Stimulated activated CD8-positive, alpha-beta memory T cell treated with anti-CD3 and anti-CD28 coated beads, Interleukin-4, amount 100 ng/mL, for 24 hours (primary cell): ENCODE measurements at regions not wholly inside any gene's neighbourhood (a gene's known extent, or its start where the extent isn't known, plus 50 kb on each side); places are given as distances from the start of the nearest gene placed in this dataset.

ENCODE experiments used
- DNase-seq: peaks from one replicate; pipeline ENCODE4 v3.0.0-alpha.2; 2020; ENCODE audit warnings: low read depth

DNA sequence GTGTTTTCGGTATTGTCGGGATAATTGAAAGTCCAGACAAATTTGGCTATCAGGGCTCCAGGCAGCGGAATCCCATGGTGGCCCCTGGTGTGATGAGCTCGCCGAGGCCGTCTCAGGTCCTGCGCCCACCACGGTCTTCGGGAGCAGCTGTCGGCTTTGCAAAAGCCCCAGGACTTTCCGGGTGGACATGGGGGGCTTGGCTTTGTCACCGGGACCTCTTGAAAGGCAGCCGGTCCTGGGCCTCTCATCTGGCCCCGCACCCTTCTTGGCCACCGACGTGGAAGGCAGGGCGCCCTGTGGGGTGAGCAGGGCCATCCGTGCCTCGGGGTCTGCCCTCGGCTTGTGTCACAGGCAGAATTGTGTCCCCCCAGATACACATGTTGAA is 87.1 kb upstream of the ACTRT2 start:
- no peak for DNase-seq

DNA sequence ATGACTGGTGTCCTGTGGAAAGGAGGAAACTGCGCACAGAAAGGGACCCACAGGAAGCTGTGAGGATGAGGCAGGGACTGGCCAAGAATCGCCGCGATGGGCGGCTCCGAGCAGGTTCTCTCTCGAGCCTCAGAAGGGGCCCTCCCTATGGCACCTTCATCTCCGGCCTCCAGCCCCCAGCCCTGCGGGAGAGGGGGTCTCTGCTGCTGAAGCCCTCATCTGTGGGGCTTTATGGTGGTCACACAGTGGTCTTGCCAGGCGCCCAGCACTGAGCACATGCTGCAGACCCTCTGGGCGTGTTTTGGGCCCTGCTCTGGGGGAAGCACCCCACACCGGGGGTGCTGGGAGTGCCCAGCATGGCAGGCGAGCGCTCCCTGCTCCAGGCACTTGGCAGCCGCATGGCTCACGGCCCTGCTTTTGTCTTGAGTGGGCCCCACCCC is 86.6 kb upstream of the ACTRT2 start:
- no peak for DNase-seq

DNA sequence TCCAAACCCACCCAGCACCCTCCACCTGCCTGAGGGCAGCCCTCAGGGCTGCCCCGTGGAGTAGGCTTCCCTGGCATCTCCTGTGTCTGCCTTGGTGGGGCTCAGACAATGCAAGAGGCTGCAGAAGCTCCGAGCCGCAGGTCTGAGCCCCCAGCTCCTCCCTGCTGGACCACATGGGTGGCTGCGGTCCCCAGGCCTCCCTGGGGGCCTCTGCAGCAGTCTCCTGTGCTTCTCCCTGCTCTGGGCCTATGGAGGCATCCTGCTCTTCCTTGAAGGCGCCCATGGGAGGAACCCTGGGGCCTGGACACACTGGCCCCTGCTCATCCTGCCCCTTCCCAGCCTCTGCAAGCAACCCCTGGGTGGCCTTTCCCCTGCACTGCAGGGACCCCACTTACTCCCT is 86.1 kb upstream of the ACTRT2 start:
- no peak for DNase-seq

DNA sequence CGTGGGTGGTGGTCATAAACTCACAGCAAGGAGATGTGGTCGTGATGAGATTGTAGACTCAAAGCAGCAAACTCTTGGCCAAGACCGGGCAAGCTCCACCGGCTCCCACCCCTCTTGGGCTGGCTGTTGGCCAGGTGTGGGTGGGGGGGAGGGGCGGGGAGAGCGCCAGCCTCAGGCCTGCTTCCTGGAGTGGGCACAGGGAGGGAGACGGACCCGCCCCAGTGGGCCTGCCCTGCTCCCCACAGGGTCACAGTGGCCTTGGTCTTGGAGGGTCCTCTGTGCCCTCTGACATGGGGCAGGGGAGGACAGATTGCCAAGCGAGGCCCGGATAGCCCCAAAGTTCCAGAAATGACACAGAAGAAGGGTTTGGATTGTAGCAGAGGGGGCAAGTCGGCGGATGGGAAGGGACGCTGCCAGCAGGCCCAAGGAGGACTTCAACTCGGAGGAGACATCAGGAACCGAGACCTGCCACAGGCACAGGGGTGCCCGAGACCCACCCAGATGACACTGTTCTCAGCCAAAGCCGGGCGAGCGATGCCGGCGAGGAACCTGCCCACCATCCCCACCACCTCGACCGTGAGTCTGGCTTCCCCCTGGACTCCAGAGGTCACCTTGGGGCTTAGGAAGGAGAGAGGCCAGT is 85.4 kb upstream of the ACTRT2 start:
- no peak for DNase-seq

DNA sequence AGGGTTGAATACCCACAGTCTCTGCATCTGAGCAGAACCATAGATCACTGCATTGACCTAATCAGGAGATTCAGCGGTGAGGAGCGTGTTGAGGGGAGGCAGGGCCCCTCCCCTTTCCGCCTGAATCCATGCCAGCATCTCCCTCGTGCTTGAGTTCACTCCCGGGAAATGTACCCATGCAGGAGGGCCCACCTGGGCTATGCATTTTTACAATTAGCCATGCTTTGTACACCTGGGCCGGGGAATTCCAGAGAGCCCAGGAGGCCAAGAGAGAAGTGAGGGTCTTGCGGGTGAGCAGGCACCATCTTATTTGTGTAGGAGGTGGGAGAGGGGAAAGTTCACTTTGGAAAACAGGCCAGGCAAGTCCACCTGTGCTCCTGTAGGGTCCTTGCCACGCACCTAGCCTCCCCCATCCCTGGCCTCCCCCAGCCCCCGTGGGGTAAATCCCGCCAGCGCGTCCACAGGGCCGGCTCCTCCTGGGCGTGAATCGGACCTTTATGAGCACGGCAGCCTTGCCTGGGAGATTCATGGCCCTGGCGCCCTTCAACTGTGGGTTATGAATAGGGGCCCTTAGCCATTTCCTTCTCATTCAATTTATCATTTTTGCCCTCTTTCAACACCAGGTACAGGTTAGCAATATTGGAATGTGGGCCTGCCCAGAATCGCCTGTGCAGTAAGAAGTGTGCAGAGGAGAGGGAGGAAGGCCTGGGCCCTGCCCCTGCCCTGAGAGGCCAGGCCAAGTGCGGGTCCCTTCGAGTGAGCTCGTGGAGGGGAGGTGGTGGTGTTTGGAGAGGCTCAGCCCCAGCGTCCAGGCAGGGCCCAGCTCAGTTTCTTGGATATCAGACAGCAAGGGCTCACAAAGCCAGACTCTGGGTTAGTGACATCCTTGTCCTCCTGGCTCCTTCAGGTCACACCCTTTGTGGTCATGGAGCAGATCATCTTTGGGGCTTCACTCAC is 84.4 kb upstream of the ACTRT2 start:
- no peak for DNase-seq

DNA sequence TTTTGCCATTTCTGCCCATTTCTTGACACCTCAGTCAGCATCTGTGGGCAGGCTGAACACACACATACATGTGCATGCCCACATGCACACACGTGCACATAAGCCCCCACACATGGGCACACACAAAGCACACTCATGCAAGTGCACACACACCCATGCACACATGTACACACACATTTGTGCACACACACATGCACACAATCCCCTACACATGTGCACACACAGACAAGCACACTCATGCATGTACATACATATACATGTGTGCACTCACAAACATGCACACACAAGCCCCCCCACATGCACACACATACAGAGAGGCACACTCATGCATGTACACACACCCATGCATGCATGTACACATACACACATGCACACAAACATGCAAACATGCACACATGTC is 83.5 kb upstream of the ACTRT2 start:
- DNase-seq = no peak

DNA sequence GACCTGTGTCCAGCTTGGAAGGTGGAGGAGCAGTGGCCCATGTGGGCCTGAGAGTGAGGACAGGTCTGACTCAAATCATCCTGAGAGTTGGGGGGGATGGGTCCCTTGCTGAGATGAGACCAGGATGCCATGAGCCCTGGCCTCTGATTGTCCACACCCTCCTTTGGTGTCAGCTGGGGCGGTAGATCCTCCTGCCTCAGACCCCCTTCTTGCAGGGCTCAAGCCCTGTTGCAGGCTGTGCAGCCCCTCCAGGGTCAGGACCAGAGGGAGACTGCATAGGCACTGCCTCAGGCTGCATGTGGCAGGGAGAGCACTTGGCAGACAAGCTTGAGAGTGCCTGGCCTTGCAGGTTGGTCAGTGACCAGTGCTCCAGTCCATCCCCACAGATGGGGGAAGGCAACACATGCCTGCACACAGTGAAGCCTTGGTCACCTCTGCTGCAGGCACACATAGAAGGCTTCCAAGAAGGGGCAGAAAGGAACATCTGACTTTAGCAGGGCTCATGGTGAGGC is 82.2 kb upstream of the ACTRT2 start:
- no peak for DNase-seq

DNA sequence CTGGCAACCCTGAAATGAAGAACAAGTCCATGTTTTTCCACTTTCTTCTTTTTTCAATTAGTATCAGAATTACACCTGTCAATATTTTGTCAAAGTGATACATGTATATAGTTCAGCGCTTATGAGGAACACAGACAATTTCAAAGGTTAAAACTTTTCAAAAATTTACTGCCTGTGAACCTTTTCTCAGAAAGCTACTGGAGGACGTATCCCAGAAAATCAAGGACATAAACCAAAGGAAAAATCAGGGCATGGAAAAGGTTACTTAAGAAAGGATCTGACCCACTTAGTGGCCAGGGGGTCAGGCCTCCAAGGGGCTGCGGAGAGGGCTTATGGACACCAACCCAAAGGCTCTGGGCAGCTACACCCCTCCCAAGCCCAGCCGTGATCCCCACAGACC is 81.1 kb upstream of the ACTRT2 start:
- no peak for DNase-seq

DNA sequence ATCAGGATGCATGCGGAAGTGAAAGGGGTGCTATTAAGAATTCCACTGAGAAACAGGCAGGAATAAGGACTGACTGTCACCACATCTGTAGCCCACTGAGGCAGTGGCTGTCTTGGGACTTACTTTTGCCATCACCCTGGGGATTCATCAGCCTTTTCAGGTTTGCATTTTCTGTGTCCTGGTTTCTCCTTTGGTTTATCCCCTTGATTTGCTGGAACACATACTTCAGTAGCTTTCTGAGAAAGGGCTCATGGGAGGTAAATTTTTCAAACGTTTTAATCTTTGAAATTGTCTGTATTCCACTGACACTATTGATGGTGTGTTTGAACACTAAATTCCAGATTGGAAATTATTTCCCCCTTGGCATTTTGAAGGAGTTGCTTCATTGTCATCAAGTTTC is 80.2 kb upstream of the ACTRT2 start:
- DNase-seq = no peak

DNA sequence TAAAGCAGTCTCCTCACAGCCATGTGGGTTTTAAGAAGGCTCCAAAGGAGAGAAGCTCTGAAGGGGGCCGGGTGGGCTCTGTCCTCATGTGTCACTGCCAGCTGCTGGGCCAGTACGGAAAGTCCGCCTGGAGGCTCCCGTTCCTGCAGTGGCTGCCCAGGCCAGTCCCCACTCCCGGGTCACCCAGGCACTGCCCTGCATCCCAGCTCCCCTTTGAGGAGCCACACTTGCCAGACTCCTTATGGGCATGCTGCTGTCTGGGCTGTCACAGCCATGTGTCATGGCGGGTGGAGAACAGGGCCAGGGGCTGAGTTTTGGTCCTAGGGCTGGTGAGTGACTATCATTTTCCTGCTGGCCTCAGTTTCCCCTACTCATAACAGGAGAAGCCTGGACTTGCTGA is 79.4 kb upstream of the ACTRT2 start:
- DNase-seq = no peak

DNA sequence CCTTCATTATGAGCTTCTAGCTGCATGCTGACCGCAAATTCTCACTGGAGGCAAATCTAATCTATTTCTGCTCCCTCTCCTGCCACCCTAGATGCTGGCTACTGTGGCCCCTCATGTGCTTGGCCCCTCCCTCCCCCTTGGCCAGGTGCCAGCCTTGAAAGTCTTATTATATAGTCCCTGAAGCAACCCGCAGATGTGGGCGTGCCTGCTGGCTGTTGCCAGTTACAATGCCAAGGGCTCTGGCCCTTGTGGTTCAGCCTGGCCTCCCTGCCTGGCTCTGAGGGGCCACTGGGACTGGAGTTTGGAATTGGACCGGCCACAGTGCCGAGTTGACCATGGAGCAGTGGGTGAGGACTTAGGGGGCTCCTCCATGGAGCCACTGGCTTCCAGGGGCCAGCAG is 78.9 kb upstream of the ACTRT2 start:
- no peak for DNase-seq

DNA sequence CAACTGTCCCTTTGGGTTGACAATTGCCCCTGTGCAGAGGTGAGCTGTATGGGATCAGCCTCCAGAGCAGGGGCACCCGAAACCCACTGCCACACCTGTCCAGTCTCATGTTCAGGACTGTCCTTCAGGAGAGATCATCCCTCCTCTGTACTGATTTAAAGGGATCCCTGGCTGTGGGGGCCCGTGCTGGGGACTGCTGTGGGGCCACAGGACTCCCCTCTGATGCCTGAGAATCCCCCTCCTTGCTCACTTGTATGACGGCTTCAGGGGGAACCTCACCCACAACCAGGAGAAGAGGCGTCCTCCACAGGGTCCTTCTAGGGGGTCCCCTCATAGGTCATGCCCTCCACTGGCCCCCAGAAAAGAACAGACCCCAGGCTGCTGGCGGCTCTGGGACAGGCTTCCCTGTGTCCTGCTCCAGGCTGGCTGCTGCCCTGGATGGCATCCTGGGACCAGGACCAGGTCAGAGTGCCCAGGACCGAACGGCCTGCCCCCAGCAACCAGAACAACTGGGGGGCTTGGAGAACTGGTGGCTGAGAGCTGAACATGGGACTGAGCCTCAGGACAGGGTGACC is 77.5 kb upstream of the ACTRT2 start:
- no peak for DNase-seq

DNA sequence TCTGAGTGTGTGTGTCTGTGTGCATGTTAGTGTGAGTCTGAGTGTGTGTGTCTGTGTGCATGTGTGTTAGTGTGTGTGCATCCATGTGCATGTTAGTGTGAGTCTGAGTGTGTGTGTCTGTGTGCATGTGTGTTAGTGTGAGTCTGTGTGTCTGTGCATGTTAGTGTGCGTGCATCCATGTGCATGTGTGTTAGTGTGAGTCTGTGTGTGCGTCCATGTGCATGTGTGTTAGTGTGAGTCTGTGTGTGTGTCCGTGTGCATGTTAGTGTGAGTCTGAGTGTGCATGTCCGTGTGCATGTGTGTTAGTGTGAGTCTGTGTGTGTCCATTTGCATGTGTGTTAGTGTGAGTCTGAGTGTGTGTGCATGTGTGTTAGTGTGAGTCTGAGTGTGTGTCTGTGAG is 76.6 kb upstream of the ACTRT2 start:
- no peak for DNase-seq

DNA sequence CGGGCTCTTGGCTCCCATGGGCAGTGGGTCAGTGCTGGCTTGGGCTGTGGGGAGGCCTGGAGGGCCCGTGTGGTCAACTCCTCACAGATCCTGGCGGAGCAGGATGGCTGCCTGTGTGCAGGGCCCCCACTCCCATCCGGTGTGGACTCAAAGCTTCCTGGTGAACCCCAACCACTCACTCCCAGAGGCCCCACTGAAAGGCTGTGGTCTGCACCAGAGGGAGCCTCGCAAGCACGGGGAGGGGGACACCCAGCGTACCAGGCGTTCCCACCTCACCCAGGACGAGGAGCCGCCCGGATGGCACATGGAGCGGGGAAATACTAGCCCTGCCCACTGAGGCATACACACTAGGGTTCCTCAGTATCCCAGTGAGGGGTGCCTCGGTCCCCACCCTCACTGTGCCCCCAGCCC is 75.4 kb upstream of the ACTRT2 start:
- DNase-seq = no peak

DNA sequence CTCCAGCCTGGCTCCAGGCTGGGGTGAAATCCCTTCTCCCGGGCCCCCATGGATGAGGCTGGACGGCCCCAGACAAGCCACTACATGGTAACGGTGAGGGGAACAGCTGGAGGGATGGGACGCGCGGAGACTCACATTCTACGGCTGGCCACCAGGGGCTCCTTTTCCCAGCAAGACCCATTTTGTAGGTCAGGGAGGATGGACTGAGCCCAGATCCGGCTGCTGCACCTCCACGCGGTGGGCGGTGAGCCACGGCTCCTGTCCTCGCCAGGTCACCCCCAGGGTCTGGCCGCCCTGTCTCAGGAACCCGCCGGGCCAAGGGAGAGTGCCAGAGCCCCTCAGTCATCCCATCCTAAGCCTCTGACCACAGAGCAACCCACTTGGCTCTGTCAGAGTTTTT is 75.0 kb upstream of the ACTRT2 start:
- no peak for DNase-seq

DNA sequence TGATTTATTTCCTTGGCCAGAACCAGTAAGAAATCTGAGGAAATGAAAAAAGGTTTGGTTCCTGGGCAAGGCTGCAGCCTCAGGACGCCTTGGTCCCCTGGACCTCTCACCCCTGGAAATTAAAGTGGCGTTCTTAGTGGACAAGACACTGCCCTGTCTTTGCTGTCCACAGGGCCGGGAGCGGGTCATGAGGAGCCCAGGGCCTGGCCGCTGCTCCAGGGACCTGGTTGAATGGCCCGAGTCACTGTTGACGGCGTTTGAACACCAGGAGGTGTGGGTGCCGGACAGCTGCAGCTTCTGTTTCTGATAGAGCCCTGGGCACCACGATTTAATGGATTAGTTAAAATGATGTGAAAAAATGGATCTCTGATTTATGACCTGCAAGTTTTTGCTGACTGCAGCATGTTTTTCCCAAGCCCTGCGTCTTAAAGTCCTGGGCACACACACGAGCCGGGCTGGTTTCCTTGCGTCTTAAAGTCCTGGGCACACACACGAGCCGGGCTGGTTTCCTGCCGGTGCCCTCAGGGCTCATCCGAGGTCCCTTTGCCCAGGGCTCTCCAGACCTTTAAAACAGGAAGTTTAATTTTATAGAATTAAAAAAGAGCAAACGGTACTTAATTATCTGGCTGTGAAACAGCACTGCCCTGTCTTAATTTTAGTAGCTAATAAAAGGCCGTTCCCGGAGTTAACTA is 74.1 kb upstream of the ACTRT2 start:
- no peak for DNase-seq

DNA sequence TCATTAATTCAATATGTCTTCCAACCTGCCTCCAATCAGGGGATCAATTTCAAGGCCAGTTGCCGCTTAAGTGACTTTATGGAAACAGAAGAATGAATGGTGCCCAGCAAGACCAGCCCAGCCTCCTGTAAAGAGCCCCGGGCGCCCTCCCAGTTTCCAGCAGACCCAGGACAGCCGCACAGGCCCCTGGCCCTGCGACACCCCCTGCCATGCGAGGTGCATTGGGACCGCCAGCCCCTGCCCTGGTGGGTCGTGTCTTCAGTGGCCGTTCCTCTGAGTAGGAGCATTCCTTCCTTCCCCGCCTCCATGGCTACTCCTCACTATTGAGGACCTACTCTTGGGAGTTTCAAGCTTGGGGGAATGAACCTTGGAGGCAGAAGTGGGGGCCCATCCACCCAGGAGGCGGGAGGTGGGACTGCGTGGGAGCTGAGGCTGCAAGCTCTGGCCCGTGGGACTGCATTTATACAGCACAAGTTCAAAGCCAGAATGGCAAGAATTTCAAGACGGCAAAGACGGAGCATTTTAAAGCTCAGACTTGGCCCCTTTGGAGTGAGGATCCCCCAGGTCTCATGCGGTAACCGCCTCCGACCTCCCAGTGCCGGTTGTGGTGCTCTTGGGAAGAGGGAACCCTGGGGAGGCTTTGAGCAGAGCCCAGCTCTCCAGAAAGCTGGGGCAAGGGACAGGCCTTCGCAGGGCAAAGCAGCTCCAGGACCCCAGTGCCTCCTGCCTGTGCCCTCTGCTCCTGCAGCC is 73.1 kb upstream of the ACTRT2 start:
- DNase-seq = no peak

DNA sequence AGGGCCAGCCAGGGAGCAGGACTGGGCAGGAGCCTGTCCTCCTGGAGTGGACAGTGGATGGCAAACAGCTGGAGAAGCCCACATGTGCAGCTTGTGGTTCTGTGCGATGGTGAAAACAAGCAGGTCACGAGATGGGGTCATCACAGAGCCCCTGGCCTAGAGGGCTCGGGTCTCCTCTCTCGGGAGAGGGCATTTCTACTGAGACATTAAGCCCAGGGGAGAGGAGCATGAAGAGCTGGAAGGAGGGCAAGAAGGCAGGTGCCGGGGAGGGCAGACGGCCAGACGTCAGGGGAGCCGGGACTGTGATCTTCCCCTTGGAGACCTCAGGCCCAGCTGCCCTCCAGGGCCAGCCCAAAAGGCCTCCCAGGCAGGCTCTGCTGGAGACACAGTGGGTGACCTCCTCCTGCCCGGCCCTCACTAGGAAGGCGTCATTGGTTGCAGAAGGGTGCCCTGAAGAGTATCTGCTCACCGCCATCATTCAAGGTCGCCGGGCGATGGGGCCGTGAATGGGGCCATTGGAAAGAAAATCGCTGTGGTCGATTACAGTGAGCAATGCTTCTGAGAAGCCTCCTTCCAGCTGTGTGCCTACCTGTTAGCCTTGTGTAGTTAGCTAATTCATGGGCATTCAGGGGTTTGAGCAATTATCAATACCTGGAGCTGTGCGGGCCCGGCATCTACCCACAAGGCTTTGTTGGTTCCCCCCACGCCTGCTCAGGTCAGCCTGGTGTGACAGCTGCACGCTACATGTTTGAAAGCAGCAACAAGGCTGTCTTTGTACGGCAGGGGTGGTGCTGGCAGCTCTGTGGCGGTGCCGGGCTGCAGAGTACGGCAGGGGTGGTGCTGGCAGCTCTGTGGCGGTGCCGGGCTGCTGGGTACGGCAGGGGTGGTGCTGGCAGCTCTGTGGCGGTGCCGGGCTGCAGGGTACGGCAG is 72.3 kb upstream of the ACTRT2 start:
- DNase-seq = no peak

DNA sequence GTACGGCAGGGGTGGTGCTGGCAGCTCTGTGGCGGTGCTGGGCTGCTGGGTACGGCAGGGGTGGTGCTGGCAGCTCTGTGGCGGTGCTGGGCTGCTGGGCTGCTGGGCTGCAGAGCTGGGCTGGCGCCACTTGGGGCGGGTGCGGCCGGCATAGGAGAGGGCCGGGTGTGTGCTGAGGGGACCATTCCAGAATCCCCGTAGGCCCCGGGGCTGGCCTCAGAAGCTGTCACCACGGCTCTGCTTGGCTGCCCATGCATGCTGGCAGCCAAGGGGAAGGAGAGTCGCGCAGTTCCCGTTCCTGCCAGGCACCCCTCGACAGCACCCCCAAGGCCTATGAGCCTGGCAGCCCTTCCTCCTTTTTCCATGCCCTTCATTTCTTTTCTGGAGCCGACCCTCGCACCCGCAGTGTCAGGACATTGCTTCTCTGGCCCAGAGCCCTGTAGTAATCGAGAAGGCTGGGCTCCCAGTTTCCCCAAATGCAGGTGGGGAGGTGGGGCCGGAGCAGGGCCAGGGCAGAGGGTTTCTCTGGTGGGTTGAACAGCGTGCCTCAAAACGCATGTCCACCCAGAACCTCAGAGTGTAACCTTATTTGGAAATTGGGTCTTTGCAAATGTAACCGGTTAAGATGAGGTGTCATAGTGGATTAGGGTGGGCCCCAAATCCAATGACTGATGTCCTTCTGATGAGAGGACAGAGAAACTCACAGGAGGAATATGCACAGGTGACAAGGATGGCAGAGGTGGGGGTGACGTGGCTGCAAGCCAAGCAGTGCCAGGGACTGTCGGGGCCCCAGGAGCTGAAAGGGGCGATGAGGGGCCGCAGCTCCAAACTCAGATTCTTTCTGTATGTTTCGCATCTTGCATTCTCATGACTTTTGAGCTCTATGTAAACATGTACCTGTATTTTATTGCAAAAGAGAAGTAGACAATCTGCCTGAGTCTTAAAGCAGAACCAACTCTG is 71.0 kb upstream of the ACTRT2 start:
- DNase-seq = no peak
